ENCODE measurements at regions not wholly inside any gene's neighbourhood (a gene's known extent, or its start where the extent isn't known, plus 50 kb on each side); places are given as distances from the start of the nearest gene placed in this dataset.

GRCh38 chr11:94673386-94673785 is 94.8 kb upstream of the AMOTL1 start:
- TF ChIP-seq RARB (CRISPR knock-in tag; IDR thresholded peaks at IDR 0.05) = no peak
- no peak for TF ChIP-seq SNAI2 (CRISPR knock-in tag; IDR thresholded peaks at IDR 0.05)
- no peak for TF ChIP-seq POU6F1 (CRISPR knock-in tag; IDR thresholded peaks at IDR 0.05; ENCODE audit: borderline replicate concordance, low read depth)
- TF ChIP-seq ZC3H10 (CRISPR knock-in tag; IDR thresholded peaks at IDR 0.05) = no peak
- TF ChIP-seq, protein P1, sequence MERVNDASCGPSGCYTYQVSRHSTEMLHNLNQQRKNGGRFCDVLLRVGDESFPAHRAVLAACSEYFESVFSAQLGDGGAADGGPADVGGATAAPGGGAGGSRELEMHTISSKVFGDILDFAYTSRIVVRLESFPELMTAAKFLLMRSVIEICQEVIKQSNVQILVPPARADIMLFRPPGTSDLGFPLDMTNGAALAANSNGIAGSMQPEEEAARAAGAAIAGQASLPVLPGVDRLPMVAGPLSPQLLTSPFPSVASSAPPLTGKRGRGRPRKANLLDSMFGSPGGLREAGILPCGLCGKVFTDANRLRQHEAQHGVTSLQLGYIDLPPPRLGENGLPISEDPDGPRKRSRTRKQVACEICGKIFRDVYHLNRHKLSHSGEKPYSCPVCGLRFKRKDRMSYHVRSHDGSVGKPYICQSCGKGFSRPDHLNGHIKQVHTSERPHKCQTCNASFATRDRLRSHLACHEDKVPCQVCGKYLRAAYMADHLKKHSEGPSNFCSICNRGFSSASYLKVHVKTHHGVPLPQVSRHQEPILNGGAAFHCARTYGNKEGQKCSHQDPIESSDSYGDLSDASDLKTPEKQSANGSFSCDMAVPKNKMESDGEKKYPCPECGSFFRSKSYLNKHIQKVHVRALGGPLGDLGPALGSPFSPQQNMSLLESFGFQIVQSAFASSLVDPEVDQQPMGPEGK (CRISPR knock-in tag; IDR thresholded peaks at IDR 0.05; ENCODE audit: borderline replicate concordance) = no peak
- no peak for TF ChIP-seq ZNF565 (CRISPR knock-in tag; conservative IDR thresholded peaks at IDR 0.05; ENCODE audit: low read depth)
- no peak for TF ChIP-seq TSHZ2 (CRISPR knock-in tag; IDR thresholded peaks at IDR 0.05)
- TF ChIP-seq PPARA (CRISPR knock-in tag; IDR thresholded peaks at IDR 0.05; ENCODE audit: borderline replicate concordance) = no peak
- no peak for TF ChIP-seq BACH2 (CRISPR knock-in tag; IDR thresholded peaks at IDR 0.05; ENCODE audit: borderline replicate concordance)
- ATAC-seq = no peak

DNA sequence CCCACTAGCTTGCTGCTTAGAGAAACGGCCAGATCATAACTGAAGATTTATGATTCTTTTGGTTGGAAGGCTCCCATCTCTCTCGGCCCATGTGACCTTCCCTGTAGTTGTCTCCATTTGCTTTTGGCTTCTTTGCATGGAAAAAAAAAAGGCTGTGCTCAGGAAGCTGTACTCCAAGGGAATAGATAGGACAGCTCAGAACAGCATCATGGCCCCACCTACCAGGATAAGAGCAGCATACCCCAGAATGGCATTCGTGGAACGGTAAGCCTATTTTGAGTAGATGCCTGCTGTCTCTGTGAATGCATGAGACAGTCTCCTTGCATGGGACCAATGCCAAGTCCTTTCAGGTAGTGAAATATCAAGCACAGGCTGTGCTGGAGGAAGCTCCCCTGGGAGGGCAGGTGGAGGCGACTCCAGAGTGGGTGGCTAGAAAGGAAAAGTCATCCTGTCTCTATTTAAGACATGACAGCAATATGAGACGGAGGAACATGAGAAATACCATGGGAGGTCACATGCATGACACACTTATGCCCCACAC is 94.1 kb upstream of the AMOTL1 start:
- TF ChIP-seq ZNF8 (CRISPR knock-in tag; IDR thresholded peaks at IDR 0.05) (no peak), ZC3H10 (CRISPR knock-in tag; IDR thresholded peaks at IDR 0.05) (no peak)
- ATAC-seq = no peak

GRCh38 chr11:94675239-94675638 is 92.9 kb upstream of the AMOTL1 start:
- TF ChIP-seq, protein P2, sequence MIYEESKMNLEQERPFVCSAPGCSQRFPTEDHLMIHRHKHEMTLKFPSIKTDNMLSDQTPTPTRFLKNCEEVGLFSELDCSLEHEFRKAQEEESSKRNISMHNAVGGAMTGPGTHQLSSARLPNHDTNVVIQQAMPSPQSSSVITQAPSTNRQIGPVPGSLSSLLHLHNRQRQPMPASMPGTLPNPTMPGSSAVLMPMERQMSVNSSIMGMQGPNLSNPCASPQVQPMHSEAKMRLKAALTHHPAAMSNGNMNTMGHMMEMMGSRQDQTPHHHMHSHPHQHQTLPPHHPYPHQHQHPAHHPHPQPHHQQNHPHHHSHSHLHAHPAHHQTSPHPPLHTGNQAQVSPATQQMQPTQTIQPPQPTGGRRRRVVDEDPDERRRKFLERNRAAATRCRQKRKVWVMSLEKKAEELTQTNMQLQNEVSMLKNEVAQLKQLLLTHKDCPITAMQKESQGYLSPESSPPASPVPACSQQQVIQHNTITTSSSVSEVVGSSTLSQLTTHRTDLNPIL (CRISPR knock-in tag; IDR thresholded peaks at IDR 0.05; ENCODE audit: low read depth) = no peak
- TF ChIP-seq CSDC2 (CRISPR knock-in tag; IDR thresholded peaks at IDR 0.05) (no peak), OSR1 (CRISPR knock-in tag; IDR thresholded peaks at IDR 0.05) (no peak), RARB (CRISPR knock-in tag; IDR thresholded peaks at IDR 0.05) (no peak), ZFP3 (CRISPR knock-in tag; IDR thresholded peaks at IDR 0.05) (no peak), ARNTL (CRISPR knock-in tag; IDR thresholded peaks at IDR 0.05; ENCODE audit: borderline replicate concordance, low read depth) (no peak), TOX (CRISPR knock-in tag; IDR thresholded peaks at IDR 0.05; ENCODE audit: borderline replicate concordance) (no peak), TSHZ2 (CRISPR knock-in tag; IDR thresholded peaks at IDR 0.05) (no peak), ISL1 (CRISPR knock-in tag; IDR thresholded peaks at IDR 0.05) (no peak), SNAI2 (CRISPR knock-in tag; IDR thresholded peaks at IDR 0.05) (no peak), GLIS3 (CRISPR knock-in tag; IDR thresholded peaks at IDR 0.05) (no peak), ESRRG (CRISPR knock-in tag; IDR thresholded peaks at IDR 0.05) (no peak), PPARA (CRISPR knock-in tag; IDR thresholded peaks at IDR 0.05; ENCODE audit: borderline replicate concordance) (no peak)
- ATAC-seq = no peak

All from SK-N-SH treated with all-trans-retinoic acid at 6 μM for 48 hours (cell line).